IMR-90 (cell line): ENCODE measurements at regions not wholly inside any gene's neighbourhood (a gene's known extent, or its start where the extent isn't known, plus 50 kb on each side); places are given as distances from the start of the nearest gene placed in this dataset.

Source experiments
- ATAC-seq: fragments of 200-7000 bp; cut with Tn5 transposase; 2 replicates; pipeline ENCODE4 v1.9.1; 2020; ENCODE audit warnings: low read depth, mild to moderate bottlenecking, moderate library complexity
- BruUV-seq: library from RNA; stranded (reverse); fragments of 400-500 nt; replicated peaks from 2 replicates; lab custom pipeline; 2021; lab: Mats Ljungman, UMichigan
- CTCF ChIA-PET: fragments of 300-600 bp; formaldehyde crosslinking; extraction: SDS; loops from one replicate; lab custom pipeline; 2021; ENCODE audit warnings: antibody characterized with exemption; lab: Yijun Ruan, JAX
- POLR2A ChIA-PET: fragments of 300-600 bp; sonication (Branson Sonifier 250); formaldehyde crosslinking; loops from one replicate; lab custom pipeline; 2022; ENCODE audit warnings: antibody characterized with exemption; ENCODE audit not compliant: unreplicated experiment; lab: Charles Lee
- DNase-seq: peaks from one replicate; pipeline ENCODE4 v3.0.0; 2013
- H2AFZ ChIP-seq: replicated peaks from 2 replicates; pipeline ENCODE3; 2013; ENCODE audit warnings: low read length, mild to moderate bottlenecking; ENCODE audit not compliant: poor library complexity
- H2AK5ac ChIP-seq: 2 replicates; pipeline ENCODE4 v1.6.1; 2013; ENCODE audit warnings: low read depth, low read length, inconsistent platforms
- H2AK9ac ChIP-seq: replicated peaks from 2 replicates; pipeline ENCODE3; 2013; ENCODE audit warnings: mild to moderate bottlenecking, low read depth, low read length, moderate library complexity; ENCODE audit not compliant: poor library complexity
- H2BK120ac ChIP-seq: 2 replicates; pipeline ENCODE4 v1.6.1; 2013; ENCODE audit warnings: low read depth, low read length, inconsistent platforms
- H2BK15ac ChIP-seq: 3 replicates; pipeline ENCODE4 v1.6.1; 2013; ENCODE audit warnings: low read depth, low read length, inconsistent platforms
- H2BK20ac ChIP-seq: 2 replicates; pipeline ENCODE4 v1.6.1; 2013; ENCODE audit warnings: low read depth, mild to moderate bottlenecking, inconsistent platforms, low read length, moderate library complexity
- H2BK5ac ChIP-seq: 2 replicates; pipeline ENCODE4 v1.6.1; 2013; ENCODE audit warnings: mild to moderate bottlenecking, low read depth, low read length, inconsistent platforms; ENCODE audit not compliant: poor library complexity, severe bottlenecking
- H3K14ac ChIP-seq: replicated peaks from 2 replicates; pipeline ENCODE4 v1.6.1; 2013; ENCODE audit warnings: low read depth, low read length, inconsistent platforms
- H3K18ac ChIP-seq: 2 replicates; pipeline ENCODE4 v1.6.1; 2013; ENCODE audit warnings: low read depth, low read length, control low read depth
- H3K23ac ChIP-seq: 2 replicates; pipeline ENCODE4 v1.6.1; 2013; ENCODE audit warnings: low read depth, low read length, inconsistent platforms
- H3K27ac ChIP-seq: 2 replicates; pipeline ENCODE4 v1.5.1; 2013; ENCODE audit warnings: mild to moderate bottlenecking, control low read depth, low read length; ENCODE audit not compliant: insufficient read depth
- H3K27me3 ChIP-seq: 2 replicates; pipeline ENCODE4 v1.6.1; 2013; ENCODE audit warnings: low read length; ENCODE audit not compliant: control insufficient read depth, insufficient read depth
- H3K36me3 ChIP-seq: 2 replicates; pipeline ENCODE4 v1.6.1; 2013; ENCODE audit warnings: low read length, mixed read lengths; ENCODE audit not compliant: control insufficient read depth, insufficient read depth
- H3K4ac ChIP-seq: 2 replicates; pipeline ENCODE4 v1.6.1; 2013; ENCODE audit warnings: low read depth, low read length, inconsistent platforms
- H3K4me1 ChIP-seq: 2 replicates; pipeline ENCODE4 v1.6.1; 2013; ENCODE audit warnings: low read length, mixed read lengths; ENCODE audit not compliant: control insufficient read depth, insufficient read depth
- H3K4me2 ChIP-seq: 2 replicates; pipeline ENCODE4 v1.6.1; 2013; ENCODE audit warnings: low read depth, mild to moderate bottlenecking, control low read depth, low read length, moderate library complexity
- H3K4me3 ChIP-seq: 2 replicates; pipeline ENCODE4 v1.5.1; 2013; ENCODE audit warnings: low read depth, mild to moderate bottlenecking, control low read depth, low read length, moderate library complexity; ENCODE audit not compliant: insufficient read depth
- H3K56ac ChIP-seq: 2 replicates; pipeline ENCODE4 v1.6.1; 2013; ENCODE audit warnings: low read length, inconsistent platforms; ENCODE audit not compliant: insufficient read depth; ENCODE audit errors: extremely low read depth
- H3K79me1 ChIP-seq, 2 experiments: 2 replicates each; pipeline ENCODE4 v1.6.1; 2013; ENCODE audit warnings: low read length in 2 of 2, inconsistent platforms in 1 of 2, low read depth in 1 of 2
- H3K9ac ChIP-seq: 2 replicates; pipeline ENCODE4 v1.6.1; 2013; ENCODE audit warnings: low read depth, low read length, control low read depth
- H3K9me1 ChIP-seq: 2 replicates; pipeline ENCODE4 v1.6.1; 2013; ENCODE audit warnings: low read length, inconsistent platforms; ENCODE audit not compliant: insufficient read depth
- H3K9me3 ChIP-seq: 2 replicates; pipeline ENCODE4 v1.6.1; 2013; ENCODE audit warnings: low read length; ENCODE audit not compliant: control insufficient read depth, insufficient read depth
- H4K20me1 ChIP-seq: 2 replicates; pipeline ENCODE4 v1.6.1; 2013; ENCODE audit warnings: low read length, inconsistent platforms; ENCODE audit not compliant: insufficient read depth
- H4K5ac ChIP-seq: 2 replicates; pipeline ENCODE4 v1.6.1; 2013; ENCODE audit warnings: mild to moderate bottlenecking, low read depth, low read length, control low read depth
- H4K8ac ChIP-seq, 2 experiments: 2 replicates each; pipeline ENCODE4 v1.6.1; 2013; ENCODE audit warnings: low read depth in 2 of 2, low read length in 2 of 2, control low read depth in 1 of 2, inconsistent platforms in 1 of 2
- H4K91ac ChIP-seq: 2 replicates; pipeline ENCODE4 v1.6.1; 2013; ENCODE audit warnings: low read depth, low read length, inconsistent platforms; ENCODE audit not compliant: insufficient read depth
- CEBPB ChIP-seq: IDR thresholded peaks from 2 replicates; pipeline ENCODE4 v1.6.1; 2012; ENCODE audit warnings: low read depth, low read length, improper control_type of control experiment
- FOS ChIP-seq: fragments of 150-350 bp; IDR thresholded peaks from 2 replicates; pipeline ENCODE4 v1.6.1; 2016; ENCODE audit warnings: low read depth, low read length
- RCOR1 ChIP-seq: IDR thresholded peaks from 2 replicates; pipeline ENCODE4 v1.6.1; 2012; ENCODE audit warnings: mild to moderate bottlenecking, low read length, improper control_type of control experiment; ENCODE audit not compliant: insufficient replicate concordance
- WGBS, 2 experiments: methylation state at CpG; one replicate each; pipeline versions ENCODE4 v1.1.5 to v1.1.7; 2013; ENCODE audit warnings: missing lambda C conversion rate in 2 of 2; ENCODE audit not compliant: insufficient read length in 1 of 2; ENCODE audit errors: extremely low coverage in 2 of 2; 5-methylcytosine and 5-hydroxymethylcytosine counted together
- dilution Hi-C: fragments of 300-500 bp; cut with HindIII; formaldehyde crosslinking; loops from one replicate; pipeline ENCODE4 v1.14.3; 2018; ENCODE audit warnings: low sequenced_read_pairs; ENCODE audit not compliant: unreplicated experiment
- in situ Hi-C: fragments of 300-500 bp; cut with MboI; formaldehyde crosslinking; loops from 3 replicates; pipeline ENCODE4 v1.14.3; 2019; ENCODE audit warnings: low sequenced_read_pairs, inconsistent platforms, mixed read lengths
- intact Hi-C: fragments of 100-400 bp; cut with micrococcal nuclease; formaldehyde crosslinking; loops from 2 replicates; pipeline ENCODE4 v1.10.0; 2022
- TF ChIP-seq, protein P1 (sequence below): fragments of 150-350 bp; IDR thresholded peaks from 2 replicates; pipeline ENCODE4 v1.6.1; 2017; ENCODE audit warnings: mild to moderate bottlenecking, antibody characterized with exemption, low read length, low read depth

DNA sequence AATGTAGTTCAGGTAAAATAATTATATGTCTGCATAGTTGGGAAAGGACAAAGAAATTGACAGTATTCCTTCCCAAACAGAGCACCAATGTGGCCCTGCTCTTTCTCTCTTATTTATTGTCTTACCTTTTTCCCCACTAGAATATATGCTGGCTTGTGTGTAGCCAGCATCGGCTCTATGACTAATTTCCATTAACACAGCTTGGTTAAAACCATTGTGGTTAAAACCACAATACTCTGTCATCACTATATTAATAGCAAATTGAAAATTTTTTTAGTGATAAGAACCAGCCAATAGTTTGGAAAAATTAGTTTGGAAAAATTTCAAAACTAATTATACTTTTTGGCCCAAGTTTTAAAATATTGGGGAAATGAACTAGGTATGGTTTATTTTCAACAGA, 535.1 kb downstream of the UTRN start:
- no peak overlapping the region for H3K9ac ChIP-seq
- no peak overlapping the region for H3K4me3 ChIP-seq
- CTCF ChIA-PET = no interaction called here
- no peaks in the 10 kb centered on the region for H3K4me1 ChIP-seq
- no peak overlapping the region for H3K14ac ChIP-seq
- H3K4me2 ChIP-seq = no peak overlapping the region
- DNase-seq = peak; percentile 40
- POLR2A ChIA-PET = no interaction called here
- no peaks in the 10 kb centered on the region for H3K36me3 ChIP-seq
- H3K79me1 ChIP-seq = no peaks in the 10 kb centered on the region
- H3K27ac ChIP-seq = no peak overlapping the region
- WGBS, 2 experiments = no CpG with 5 or more reads among the region's 1 CpG
- no peak for ATAC-seq
- no peak overlapping the region for H3K56ac ChIP-seq
- H3K27me3 ChIP-seq = no peaks in the 10 kb centered on the region
- H3K4ac ChIP-seq = no peak overlapping the region
- H4K91ac ChIP-seq = no peak overlapping the region
- H4K8ac ChIP-seq = no peak overlapping the region
- no peaks in the 10 kb centered on the region for H4K20me1 ChIP-seq
- TF ChIP-seq CEBPB (no peak), FOS (no peak), RCOR1 (no peak)
- TF ChIP-seq, protein P1, sequence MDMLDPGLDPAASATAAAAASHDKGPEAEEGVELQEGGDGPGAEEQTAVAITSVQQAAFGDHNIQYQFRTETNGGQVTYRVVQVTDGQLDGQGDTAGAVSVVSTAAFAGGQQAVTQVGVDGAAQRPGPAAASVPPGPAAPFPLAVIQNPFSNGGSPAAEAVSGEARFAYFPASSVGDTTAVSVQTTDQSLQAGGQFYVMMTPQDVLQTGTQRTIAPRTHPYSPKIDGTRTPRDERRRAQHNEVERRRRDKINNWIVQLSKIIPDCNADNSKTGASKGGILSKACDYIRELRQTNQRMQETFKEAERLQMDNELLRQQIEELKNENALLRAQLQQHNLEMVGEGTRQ = no peak
- H2BK15ac ChIP-seq = no peak overlapping the region
- BruUV-seq = no TSS peak
- no peak overlapping the region for H3K18ac ChIP-seq
- no peak overlapping the region for H2AK9ac ChIP-seq
- no peaks in the 10 kb centered on the region for H3K9me3 ChIP-seq
- intact Hi-C loops = no loop called here
- no peak overlapping the region for H2BK5ac ChIP-seq
- H2BK20ac ChIP-seq = no peak overlapping the region
- H3K23ac ChIP-seq = no peak overlapping the region
- no peak overlapping the region for H2AK5ac ChIP-seq
- H2BK120ac ChIP-seq = no peak overlapping the region
- no peak overlapping the region for H2AFZ ChIP-seq
- no peak overlapping the region for H4K5ac ChIP-seq
- in situ Hi-C loops = no loop called here
- no peaks in the 10 kb centered on the region for H3K9me1 ChIP-seq
- dilution Hi-C loops = no loop called here
